ENCODE measurements at regions not wholly inside any gene's neighbourhood (a gene's known extent, or its start where the extent isn't known, plus 50 kb on each side); places are given as distances from the start of the nearest gene placed in this dataset.

GRCh38 chr7:124324262-124324661, 291.4 kb upstream of the TMEM229A start:
- TF ChIP-seq POLR2A (IDR thresholded peaks at IDR 0.05): no peak
- TF ChIP-seq CTCF (IDR thresholded peaks at IDR 0.05 in 4 of 5, conservative IDR thresholded peaks at IDR 0.05 in 1 of 5): no peak
